SHP77 treated with DMSO at 0.1 percent for 48 hours (cell line): ENCODE measurements at regions not wholly inside any gene's neighbourhood (a gene's known extent, or its start where the extent isn't known, plus 50 kb on each side); places are given as distances from the start of the nearest gene placed in this dataset.

Experiments
- DNase-seq: peaks from one replicate; lab custom pipeline; 2025; lab: John Stamatoyannopoulos, UW

DNA sequence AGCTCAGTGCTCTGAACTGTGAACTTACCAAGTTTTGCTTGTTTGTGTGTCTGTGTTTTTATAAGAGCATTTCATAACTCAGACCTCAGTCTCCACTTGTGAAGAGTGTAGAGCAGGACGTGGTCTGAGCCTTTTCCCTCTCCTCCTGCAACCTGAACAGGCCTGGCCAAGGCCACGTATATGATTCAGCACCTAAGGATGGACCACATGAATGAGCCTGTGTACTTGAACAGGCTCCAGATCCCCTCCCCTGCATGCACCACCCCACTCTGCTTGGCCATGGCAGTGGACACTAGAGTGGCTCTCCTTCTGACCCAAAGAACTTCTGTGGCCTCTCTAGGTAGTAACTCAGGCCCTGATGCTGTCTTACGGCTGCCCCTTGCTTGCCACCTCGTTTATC, 125.9 kb upstream of the FSTL4 start:
- DNase-seq, result no peak

DNA sequence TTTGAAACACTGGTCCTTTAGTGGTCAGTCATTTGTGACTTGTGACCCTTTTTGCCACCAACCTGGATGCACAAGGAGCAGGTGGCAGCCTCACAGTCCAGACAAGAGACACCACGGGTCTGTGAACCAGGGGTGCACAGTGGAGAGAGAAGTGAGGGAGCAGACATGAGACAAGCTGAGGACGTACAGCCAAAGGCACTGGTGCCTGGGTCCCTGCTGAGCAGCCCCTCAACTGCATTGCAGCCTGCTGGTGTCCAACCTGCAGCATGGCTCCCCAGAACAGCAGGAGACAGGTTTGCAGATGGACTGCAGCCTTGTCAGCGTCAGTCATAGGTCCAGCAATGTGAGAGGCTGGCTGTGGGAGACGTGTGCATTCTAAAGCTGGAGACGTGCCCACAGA, 124.2 kb upstream of the FSTL4 start:
- no peak for DNase-seq

DNA sequence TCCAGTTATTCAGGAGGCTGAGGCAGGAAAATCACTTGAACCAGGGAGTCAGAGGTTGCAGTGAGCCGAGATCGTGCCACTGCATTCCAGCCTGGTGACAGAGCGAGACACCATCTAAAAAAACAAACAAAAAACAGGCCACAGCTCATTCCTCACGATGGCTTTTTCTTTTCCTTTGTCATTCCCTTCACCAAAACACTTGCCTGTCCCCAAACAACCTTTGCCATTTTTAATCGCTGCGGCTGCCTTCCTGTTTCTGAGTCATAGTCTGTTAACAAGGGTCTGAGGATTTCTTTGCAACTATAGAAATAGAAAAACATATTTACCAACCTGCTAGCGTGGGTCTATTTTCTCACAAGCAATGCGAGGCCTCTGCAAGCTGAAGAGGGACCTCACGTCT, 123.0 kb upstream of the FSTL4 start:
- DNase-seq, result no peak

DNA sequence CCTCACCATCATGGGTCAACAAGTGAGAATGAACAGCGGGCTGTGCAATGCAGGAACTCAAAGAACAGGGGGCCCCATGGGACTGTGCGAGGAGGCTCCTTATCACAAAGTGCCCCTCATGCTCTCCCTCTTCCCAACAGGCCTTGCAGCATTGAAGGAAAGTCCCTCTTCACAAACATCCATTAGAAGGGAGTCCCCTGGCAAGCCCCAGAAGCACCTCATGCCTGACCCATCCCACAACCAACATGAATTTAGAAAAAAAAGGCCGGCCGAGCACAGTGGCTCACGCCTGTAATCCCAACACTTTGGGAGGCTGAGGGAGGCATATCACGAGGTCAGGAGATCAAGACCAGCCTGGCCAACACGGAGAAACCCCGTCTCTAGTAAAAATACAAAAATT, 122.6 kb upstream of the FSTL4 start:
- no peak for DNase-seq

DNA sequence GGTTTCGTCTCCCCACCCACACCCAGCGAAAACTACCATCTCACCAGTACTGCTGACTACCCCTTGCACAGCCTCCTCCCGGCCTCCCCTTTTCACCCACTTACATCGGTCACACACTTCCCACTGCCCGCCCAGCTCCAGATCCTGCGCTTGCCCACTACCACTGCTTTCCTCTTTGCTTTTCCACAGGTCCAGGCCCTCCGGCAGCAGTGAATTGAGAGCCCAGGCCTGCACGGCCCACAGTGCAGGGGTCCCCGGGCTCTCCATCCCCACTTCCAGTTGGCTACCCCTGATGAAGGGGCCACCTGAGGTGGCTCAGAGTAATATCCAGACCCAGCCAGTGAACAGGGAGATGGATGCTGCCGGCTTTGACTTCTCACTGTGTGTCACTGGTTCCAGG, 120.2 kb upstream of the FSTL4 start:
- DNase-seq, result no peak

DNA sequence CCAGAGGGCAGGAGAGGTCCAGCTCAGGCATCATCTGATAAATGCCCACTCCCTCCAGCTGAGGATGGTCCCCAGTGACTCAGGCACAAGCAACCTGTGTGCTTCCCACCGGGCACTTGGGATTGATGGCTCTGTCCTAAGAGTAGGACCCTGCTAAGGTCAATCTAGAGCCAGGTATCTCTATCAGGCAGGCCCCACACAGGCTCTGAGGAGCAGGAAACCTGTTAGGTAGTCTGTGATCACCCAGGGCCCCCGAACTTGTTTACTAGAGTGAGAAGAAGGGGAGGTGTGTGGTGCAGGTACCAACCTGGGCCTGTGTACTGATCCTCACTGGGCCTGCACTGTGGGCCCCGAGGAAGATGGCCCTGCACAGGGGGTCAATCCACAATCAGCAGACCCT, 119.6 kb upstream of the FSTL4 start:
- DNase-seq, result no peak

DNA sequence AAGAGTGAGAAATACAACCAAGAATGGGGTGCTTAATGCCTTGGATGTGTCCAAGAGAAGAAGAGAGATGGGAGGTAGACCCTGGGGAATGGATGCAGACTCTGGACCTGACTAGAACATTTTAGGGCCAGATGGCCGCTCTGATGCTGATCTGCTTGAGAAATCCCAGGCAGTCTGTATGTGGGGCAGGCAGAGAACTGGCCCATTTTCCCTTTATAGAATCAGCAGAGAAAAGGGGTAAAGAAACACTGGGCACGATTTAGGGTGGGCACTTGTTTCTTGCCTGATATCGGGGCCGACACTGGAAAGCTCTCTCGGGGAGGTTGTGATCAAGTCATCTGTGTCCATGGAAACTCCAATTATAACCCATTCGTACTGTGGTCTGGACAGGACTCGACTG, 118.5 kb upstream of the FSTL4 start:
- no peak for DNase-seq

DNA sequence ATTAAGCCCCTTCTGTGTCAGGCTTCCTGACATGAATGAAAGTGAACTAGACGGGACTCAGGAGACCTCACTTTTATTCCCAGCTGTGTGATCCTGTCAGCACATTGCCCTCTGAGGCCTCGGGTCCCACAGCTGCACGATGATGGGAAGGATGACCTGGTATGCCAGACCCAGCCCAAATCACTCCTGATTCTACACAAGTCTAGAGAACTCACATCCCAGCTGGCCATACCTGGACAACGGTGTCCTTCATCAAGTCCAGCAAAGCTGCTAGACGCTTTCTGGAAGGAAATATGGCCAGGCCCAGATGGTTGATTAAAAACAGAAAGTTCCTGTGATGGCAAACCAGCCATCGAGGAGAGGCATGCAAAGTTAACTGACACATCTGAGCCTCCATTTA, 118.0 kb upstream of the FSTL4 start:
- no peak for DNase-seq

DNA sequence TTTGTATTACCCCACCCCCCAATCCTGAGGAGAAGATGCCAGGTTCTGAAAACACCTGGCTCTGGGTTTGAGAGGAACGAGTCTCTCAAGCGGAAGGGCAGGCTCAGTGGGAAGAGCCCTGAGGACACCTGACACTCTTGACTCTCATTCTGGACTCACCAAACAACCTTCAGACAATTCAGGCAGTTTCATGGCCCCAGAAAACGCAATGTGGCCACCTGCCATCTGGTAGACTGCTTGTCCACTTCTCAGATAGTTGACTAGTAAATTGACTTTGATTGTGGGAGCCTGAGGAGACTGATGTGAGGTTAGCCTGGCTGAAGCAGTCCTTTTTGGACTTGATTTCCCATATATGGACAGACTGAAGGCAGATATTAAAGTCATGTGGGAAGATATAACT, 117.5 kb upstream of the FSTL4 start:
- DNase-seq, result no peak

DNA sequence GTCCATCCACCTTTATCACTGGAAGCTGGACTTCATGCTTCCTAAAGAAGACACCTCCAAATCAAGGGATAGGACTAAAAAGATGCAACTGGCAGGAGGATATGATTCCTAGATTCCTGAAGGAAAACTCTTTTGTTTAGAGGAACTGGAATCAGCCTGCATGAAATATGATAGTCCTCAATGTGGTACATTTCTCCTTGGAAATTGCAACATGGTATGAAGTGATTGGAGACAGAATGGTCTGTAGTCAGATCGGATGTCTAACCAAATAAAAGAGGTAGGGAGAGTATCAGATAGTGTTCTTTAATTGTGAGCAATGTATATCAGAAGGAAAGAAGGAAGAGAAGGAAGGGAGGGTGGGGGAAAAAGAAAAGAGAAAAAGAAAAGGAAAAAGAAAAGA, 116.1 kb upstream of the FSTL4 start:
- no peak for DNase-seq

DNA sequence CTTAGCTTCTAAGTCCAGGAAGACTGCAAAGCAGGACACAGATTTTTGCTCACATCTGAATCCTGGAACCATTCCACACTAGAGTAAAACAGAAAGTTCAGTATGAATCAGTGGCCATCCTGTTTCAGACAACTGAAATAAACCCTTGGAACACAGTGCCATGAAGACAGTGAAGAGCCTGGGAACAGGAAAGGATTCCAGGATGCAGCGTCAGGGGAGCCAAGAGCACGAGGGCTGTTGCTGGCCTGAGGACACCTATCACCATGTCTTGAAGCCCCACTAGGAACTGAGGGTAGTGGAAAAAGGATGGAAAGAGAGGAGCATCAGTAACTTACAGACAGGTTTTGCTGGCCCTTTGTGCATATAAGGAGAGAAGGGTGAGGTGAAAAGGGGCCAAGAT, 115.3 kb upstream of the FSTL4 start:
- no peak for DNase-seq

DNA sequence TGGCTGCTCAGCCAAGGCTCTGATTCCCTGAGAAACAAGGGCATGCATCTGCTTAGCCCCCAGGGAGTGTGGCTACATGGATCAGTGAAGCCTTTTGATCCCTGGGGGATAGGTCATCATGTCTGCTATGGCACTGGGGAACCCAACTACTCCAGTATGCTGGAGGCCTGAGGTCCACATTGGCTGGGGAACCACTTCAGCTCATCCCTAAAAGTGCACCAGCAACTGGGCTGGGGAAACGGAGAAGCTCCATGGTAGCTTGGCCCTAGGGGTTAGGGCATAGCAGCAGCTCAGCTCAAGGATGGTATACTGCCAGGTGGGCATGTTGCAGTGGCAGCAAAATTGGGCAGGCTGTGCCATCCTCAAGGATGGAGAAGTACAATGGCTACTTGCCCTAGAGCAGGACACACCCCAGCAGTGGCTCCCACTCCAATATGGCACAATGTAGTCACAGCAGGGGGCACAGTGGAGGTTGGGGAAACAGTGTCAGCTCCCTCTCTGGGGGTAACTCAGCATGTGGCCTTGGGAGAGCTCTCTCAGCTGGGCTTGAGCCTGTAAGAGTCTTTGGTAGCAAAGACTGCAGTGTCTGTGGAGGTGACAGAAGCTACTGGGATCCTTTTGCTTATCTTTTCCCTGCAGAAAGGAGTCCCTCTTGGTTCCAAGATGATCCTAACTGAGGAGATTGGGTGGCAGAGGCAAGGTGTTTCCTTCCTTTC, 111.5 kb upstream of the FSTL4 start:
- DNase-seq, result no peak

DNA sequence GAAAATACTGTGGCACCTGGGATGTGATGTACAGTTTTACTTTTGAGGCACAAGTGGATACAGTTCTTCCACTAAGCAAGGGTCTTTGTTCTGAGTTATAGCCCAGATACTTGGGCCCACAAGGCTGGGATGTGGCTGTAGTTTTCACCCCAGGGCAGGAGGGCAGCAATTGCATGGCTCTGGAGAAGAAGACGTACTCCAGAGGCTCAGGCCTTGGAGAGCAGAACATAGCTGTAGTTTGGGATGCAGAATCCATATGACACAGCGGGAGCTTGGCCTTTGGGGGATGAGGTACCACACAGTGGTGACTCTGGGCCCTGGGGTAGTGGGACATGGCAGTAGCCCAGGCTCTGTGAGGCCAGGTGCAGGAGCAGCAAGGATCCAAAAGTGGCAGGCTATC, 110.8 kb upstream of the FSTL4 start:
- no peak for DNase-seq

DNA sequence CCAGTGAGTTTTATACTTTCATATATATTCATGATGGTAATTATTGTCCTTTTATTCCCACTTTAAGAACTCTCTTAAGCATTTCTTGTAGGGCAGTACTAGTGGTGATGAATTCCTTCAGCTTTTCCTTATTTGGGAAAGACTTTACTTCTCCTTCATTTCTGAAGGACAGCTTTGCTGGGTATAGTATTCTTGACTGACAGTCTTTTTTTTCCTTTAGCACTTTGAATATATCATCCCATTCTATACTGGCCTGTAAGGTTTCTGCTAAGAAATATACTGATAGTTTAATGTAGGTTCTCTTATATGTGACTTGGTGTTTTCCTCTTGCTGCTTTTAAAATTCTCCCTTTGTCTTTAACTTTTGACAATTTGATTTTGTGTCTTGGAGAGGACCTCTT, 109.0 kb upstream of the FSTL4 start:
- no peak for DNase-seq

DNA sequence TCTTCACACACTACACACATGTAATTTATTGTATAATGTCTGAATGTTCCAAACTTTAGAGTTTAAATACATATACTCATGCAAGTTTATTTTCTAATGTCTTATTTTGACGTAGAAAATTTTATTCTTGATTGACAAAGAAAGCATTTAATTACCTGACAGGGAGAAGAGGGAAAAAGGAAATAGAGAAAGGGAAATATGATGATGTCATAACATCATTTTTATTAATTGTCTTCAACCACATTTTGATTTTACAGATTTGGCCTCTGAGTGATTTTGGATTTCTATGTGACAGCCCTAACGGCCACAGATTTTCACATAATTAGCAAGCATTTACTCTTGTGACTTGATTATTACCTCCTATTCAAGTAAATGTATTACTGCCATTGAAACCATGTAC, 106.1 kb upstream of the FSTL4 start:
- no peak for DNase-seq

DNA sequence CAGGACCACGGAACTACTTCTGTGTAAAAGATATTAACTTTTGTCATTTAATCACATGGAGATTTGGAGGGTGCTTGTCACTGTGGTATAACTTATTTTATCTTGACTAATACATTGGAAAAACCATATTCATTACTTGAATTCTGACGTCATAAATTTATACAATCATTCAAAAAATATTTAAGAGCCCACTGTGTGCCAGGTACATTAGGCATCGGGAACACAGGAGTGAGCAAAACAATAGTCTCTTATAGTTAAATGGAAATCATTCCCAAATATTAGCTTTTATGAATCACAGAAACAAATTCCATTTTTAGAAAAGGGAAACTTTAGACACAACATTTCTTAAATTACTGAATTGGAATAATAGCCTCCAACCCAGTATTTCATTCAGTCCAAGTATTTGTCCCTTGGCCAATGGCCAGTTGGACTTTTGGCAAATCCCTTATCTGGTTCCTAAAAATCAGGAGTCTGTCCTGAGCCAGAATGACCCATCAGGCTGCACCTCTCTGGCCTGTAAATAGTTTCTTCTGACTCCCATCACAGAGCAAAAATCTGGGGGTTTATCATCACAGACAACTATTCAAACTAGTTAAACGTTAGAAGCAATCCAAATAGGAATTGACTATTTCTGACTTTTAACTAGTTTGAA, 104.3 kb upstream of the FSTL4 start:
- DNase-seq, result no peak

DNA sequence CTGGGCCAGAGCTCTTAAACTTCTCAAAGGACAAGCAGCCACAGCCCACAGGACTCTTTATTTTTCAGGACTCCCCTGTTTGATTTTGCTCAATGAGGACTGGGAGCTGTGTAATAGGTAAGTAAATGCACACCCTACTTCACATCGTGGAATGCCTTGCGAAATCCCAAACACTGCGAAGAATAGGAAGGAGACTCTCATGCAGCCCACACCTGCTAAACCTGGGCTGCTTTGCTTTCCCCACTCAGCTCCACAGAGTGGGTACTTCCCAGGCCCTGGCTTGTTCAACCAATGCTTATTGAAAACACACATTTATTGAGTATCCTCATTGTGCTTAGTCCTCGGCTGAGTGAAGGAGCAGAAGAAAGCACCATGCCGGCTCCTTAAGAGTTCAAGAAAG, 103.3 kb upstream of the FSTL4 start:
- no peak for DNase-seq

DNA sequence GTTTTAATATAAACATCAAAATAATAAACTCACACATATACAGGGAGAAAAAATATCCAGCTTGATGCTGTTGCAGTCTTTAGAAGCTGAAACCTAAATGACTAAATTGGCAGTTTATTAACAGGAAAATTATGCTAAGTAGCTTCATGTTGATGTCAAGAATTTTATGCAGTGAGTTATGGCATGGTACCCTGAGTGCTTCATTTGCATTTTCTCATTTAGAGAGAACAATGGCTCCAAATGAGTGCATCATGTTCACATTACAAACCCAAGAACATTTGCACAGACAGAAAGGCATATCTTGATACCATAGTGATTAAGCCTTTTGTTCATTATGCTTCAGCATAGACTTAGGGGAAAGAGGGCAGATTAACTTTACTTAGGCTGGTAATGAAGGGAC, 102.9 kb upstream of the FSTL4 start:
- no peak for DNase-seq

DNA sequence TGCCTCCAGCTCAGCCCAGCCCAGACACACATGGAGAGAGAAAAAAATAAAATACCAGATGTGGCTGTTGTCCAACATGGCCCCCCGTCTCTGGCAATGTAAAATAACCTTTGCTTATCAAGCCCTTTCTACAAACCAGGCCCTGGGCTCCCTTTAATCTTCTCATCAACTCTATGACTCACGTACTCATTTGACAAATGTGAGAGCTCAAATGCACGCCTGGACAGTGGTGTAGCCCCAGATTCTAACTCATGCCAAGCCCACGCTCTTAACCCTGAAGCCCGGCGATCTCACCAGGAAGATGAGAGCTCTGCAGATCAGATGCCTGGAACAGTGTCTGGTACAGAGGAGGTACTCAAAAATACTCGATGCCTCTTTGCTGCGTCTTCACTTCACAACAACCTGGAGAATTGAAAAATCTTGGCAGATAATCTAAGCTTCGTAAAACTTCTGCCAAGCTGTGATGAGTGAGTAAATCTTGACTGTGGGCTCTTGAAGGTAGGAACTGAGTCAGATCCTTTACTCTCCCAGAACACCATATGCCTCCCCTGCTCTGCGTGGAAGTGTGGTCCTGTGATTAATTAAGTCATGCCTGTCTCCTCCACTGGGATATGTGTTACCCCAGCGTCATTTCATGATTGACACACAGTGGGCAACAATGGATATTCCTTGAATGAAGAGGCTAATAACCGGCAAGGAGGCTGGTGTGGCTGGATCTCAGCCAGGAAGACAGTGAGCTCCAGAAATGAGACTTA, 102.0 kb upstream of the FSTL4 start:
- DNase-seq, result no peak

DNA sequence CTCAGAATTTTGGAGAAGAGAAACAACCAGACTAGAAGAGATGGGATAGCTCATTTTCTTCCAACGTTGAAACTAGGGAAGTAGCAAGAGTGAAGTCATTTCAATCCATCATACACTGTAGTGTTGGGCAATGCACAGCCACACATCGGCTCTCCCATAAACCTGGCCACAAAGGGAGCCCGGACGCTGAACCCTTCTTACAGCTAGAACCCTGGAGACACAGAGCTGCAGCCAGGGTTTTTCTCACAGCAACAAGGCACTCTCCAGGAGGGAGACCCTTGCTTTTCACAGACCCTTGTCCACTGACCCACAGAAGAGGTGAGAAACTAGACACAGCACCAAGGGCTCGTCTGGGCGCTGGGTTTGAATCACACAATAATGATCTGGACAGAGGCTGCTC, 101.4 kb upstream of the FSTL4 start:
- DNase-seq, result no peak

DNA sequence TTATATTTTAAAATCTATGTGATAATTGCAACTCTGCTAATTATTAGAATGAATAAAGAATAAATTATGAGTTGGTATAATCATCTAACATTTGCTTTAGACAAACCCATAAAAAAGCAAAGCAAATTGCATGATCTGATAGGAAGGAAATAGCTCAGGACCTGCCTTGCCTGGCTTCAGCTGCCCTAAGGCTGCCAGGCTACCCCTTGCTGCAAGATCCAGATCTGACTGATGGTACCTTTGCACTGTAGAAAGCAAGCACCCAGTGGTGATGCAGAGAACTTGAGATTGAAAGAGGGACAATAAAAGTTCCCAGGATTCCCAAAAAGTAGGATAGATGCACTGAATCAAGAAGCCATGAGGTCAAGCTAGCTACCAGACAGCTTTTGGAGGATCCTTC, 100.9 kb upstream of the FSTL4 start:
- no peak for DNase-seq

DNA sequence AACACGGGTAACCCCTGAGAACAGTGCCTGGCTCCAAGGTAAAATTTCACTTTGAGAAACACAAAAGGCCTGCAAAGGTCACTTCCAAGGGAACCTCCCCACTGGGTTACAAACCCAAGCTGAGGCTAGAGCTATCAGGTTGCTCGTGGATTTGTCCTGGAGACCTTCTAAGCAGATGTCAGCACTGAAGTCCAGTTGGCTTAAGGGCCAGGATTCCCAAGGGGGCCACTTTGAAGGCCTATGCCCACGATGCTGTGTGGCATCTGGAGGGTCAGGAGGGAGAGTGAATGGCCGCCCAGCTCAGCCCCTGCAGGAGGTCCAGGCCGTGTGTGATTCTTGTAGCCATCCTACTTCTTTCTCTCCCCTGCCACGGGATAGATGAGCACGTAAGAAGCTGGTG, 100.2 kb upstream of the FSTL4 start:
- no peak for DNase-seq

DNA sequence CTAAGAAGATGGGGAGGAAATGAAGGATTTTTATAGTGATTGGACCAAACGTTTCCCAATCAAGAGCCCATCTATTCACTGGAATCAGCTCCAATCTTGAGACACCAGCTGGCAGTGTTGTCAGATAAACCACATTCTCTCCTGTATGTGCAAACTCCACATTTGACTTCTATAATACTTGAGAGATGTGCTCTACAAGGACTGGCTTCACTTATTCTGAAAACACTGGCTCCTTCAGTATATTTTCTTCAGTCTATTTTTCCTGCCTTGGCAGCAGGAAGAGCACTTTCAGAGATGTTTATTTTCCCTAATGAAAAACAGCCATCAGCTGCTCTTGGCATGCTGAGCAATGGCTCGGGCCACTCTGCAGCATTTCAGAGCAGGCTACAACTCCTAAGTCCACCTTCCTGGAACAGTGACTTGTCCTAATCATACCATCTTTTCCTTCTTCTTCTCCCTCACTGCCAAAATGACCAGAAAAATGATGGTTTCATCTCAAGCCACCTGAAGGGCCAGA, 96.9 kb upstream of the FSTL4 start:
- no peak for DNase-seq
